ENCODE measurements at regions not wholly inside any gene's neighbourhood (a gene's known extent, or its start where the extent isn't known, plus 50 kb on each side); places are given as distances from the start of the nearest gene placed in this dataset.

DNA sequence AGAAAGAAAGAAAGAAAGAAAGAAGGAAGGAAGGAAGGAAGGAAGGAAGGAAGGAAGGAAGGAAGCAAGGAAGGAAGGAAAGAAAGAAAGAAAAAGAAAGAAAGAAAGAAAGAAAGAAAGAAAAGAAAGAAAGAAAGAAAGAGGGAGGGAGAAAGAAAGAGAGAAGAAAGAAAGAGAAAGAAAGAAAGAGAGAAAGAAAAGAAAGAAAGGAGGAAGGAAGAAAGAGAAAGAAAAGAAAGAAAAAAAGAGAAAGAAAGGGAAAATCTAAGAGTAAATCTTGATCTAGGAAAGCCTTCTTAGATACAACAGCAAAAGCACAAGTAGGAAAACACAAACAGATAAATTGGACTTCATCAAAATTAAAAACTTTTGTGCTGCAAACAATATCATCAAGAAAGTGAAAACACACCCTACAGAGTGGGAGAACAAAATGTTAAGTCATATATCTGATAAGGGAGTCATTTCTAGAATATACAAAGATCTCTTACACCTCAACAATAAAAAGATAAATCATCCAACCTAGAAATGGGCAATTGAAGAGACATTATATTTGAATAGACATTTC lies 116.8 kb upstream of the FGF3 start:
- H3K27ac ChIP-seq: no peak overlapping the region
- TF ChIP-seq, protein P1, sequence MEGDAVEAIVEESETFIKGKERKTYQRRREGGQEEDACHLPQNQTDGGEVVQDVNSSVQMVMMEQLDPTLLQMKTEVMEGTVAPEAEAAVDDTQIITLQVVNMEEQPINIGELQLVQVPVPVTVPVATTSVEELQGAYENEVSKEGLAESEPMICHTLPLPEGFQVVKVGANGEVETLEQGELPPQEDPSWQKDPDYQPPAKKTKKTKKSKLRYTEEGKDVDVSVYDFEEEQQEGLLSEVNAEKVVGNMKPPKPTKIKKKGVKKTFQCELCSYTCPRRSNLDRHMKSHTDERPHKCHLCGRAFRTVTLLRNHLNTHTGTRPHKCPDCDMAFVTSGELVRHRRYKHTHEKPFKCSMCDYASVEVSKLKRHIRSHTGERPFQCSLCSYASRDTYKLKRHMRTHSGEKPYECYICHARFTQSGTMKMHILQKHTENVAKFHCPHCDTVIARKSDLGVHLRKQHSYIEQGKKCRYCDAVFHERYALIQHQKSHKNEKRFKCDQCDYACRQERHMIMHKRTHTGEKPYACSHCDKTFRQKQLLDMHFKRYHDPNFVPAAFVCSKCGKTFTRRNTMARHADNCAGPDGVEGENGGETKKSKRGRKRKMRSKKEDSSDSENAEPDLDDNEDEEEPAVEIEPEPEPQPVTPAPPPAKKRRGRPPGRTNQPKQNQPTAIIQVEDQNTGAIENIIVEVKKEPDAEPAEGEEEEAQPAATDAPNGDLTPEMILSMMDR (conservative IDR thresholded peaks at IDR 0.05): no peak

DNA sequence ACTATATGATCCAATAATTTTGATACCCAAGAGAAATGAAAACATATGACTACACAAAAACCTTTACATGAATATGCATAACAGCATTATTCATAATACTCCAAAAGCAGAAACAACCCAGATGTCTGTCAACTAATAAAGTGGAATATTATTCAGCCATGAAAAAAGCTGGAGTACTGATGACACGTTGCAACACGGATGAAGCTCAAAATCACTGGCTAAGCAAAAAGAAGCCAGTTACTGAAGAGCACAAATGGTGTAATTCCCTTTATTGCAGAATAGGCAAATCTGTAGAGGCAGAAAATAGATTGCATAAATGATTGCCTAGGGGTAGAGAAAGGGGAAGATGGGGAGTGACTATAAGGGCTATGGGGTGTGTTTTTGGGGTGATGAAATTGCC lies 117.6 kb upstream of the FGF3 start:
- TF ChIP-seq, protein P1 (conservative IDR thresholded peaks at IDR 0.05): no peak
- no peak overlapping the region for H3K27ac ChIP-seq

DNA sequence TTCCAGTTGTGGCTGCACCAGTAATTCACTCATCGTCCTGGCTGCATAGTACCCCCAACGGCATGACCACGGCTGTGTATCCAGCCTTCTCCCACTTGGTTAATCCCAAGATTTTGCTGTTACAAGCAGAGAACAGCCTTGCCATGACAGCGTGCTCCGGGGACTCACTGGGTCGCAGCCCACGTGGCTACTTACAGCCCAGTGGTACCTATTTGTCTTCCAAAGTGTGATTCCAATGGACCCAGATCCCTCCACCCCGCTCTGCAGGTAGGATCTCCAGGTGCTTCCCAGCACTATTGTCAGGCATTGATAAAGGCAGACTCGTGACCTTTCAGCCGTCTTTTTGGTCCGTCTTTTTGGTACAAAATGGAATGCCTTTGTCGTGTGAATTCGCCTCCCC lies 119.0 kb upstream of the FGF3 start:
- TF ChIP-seq, protein P1 (conservative IDR thresholded peaks at IDR 0.05): no peak
- H3K27ac ChIP-seq: no peak overlapping the region

DNA sequence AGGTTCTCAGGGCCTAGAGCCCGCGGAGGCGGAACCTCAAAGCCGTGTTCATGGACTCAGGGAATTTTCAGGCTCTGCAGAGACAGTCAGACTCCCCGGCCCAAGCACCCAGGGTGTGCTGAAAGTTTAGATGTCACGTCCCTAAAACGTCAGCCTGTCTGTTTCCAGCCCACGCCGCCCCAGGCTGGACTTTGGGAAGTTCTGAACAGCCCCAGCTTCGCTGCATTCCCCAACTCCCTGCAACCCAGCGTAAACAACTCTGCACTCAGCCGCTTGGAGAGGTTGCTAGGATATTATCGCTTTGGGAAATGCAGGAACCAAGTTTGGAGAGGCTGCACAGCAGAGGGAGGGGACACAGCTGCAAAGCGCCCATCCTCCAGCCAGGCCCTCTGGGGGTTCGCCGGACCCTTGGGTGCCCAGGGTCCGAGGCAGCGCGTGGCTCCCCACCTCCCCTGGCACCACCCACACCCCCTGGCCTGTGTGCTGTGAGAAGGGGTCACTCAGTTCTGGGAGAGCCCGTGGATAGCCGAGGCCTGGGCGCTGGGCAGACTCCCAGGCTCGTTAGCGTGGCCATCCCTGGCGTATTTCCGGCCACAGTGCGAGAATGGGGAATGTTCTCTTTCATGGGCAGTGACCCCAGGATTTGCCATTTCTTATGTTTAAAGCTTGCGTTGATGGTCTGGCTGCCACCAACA lies 120.5 kb upstream of the FGF3 start:
- TF ChIP-seq, protein P1 (conservative IDR thresholded peaks at IDR 0.05): no peak
- peak overlapping the region; percentile 37 for H3K27ac ChIP-seq

DNA sequence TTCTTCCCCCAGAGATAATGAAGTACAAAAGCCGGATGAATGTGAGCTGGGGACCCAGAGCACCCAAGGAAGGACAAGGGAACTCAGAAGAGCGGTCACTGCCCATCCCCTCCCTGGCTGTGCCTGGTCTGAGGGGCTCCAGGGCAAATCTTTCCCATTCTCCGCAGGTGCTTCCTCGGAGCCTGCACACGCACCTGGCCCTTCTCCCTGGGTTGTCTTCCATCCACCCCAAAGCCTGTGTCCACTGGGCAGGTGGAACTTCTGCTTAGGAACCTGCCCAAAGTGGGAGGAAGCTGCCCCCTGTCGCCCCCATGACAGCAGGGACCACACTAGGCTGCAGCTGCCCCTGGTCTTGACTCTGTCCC lies 121.0 kb upstream of the FGF3 start:
- peak overlapping the region; percentile 37 for H3K27ac ChIP-seq
- TF ChIP-seq, protein P1 (conservative IDR thresholded peaks at IDR 0.05): no peak

DNA sequence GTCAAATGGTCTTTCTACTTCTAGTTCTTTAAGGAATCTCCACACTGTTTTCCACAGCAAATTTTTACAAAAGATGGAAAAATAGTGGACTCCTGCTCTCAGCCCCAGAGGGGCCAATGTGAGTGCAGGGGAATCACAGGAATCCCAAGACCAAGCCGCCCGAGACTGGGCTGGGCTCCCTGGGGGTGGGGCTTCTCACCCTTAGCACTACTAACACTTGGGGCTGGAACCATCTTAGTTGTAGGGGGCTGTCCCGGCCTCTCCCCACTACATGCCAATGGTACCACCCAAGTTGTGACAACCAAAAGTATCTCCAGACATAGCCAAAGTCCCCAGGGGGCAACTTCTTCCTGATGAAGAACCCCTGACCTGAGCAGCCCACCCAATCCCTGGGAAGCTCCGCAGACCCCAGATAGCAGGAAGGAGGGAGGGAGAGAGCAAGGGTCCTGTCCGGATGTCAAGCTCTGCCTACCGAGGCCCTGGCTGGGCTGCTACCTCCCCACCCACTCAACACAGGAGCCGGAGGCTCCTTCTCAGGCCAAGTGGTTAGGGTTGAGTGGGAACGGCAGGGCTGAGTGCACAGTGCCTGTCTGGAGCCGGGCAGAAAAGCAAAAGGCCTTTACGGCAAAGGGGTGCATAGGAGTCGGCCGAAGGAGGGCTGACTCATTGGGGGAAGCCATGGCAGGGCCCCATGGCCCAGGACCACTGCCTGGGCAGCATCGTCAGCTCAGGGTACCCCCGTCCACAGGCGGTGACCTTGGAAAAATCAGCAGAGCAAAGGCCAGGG lies 122.5 kb upstream of the FGF3 start:
- H3K27ac ChIP-seq: no peak overlapping the region
- TF ChIP-seq, protein P1 (conservative IDR thresholded peaks at IDR 0.05): no peak

DNA sequence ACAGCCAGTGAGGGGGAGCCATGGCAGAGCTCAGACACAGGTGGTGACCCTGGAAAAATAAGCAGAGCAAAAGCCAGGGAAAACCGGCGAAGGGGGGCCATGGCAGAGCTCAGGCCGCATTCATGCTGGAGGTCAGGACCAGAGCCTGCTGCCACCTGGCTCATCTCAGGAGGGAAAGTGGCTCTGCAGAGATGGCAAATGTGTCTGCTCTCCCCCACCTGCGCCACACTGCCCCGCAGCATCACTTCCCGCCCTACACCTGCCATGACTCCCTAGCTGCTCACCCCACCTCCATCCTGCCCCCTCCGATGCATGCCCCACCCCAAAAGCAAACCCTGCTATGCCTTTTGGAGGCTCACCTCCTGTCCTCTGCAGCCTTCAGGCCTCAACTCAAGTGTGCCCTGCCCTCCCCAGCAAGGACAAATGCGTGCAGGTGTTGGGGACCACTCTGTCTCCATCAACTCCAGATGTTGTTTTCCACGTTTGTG lies 123.2 kb upstream of the FGF3 start:
- H3K27ac ChIP-seq: no peak overlapping the region
- TF ChIP-seq, protein P1 (conservative IDR thresholded peaks at IDR 0.05): no peak

Measured in VCaP (cell line).